IMR-90 (cell line): ENCODE measurements at regions not wholly inside any gene's neighbourhood (a gene's known extent, or its start where the extent isn't known, plus 50 kb on each side); places are given as distances from the start of the nearest gene placed in this dataset.

Experiments used
- ATAC-seq: fragments of 200-7000 bp; cut with Tn5 transposase; 2 replicates; pipeline ENCODE4 v1.9.1; 2020; ENCODE audit warnings: low read depth, mild to moderate bottlenecking, moderate library complexity
- BruUV-seq: library from RNA; stranded (reverse); fragments of 400-500 nt; replicated peaks from 2 replicates; lab custom pipeline; 2021; lab: Mats Ljungman, UMichigan
- CTCF ChIA-PET: fragments of 300-600 bp; formaldehyde crosslinking; extraction: SDS; loops from one replicate; lab custom pipeline; 2021; ENCODE audit warnings: antibody characterized with exemption; lab: Yijun Ruan, JAX
- POLR2A ChIA-PET: fragments of 300-600 bp; sonication (Branson Sonifier 250); formaldehyde crosslinking; loops from one replicate; lab custom pipeline; 2022; ENCODE audit warnings: antibody characterized with exemption; ENCODE audit not compliant: unreplicated experiment; lab: Charles Lee
- DNase-seq: peaks from one replicate; pipeline ENCODE4 v3.0.0; 2013
- H2AFZ ChIP-seq: replicated peaks from 2 replicates; pipeline ENCODE3; 2013; ENCODE audit warnings: low read length, mild to moderate bottlenecking; ENCODE audit not compliant: poor library complexity
- H2AK5ac ChIP-seq: 2 replicates; pipeline ENCODE4 v1.6.1; 2013; ENCODE audit warnings: low read depth, low read length, inconsistent platforms
- H2AK9ac ChIP-seq: replicated peaks from 2 replicates; pipeline ENCODE3; 2013; ENCODE audit warnings: mild to moderate bottlenecking, low read depth, low read length, moderate library complexity; ENCODE audit not compliant: poor library complexity
- H2BK120ac ChIP-seq: 2 replicates; pipeline ENCODE4 v1.6.1; 2013; ENCODE audit warnings: low read depth, low read length, inconsistent platforms
- H2BK15ac ChIP-seq: 3 replicates; pipeline ENCODE4 v1.6.1; 2013; ENCODE audit warnings: low read depth, low read length, inconsistent platforms
- H2BK20ac ChIP-seq: 2 replicates; pipeline ENCODE4 v1.6.1; 2013; ENCODE audit warnings: low read depth, mild to moderate bottlenecking, inconsistent platforms, low read length, moderate library complexity
- H2BK5ac ChIP-seq: 2 replicates; pipeline ENCODE4 v1.6.1; 2013; ENCODE audit warnings: mild to moderate bottlenecking, low read depth, low read length, inconsistent platforms; ENCODE audit not compliant: poor library complexity, severe bottlenecking
- H3K14ac ChIP-seq: replicated peaks from 2 replicates; pipeline ENCODE4 v1.6.1; 2013; ENCODE audit warnings: low read depth, low read length, inconsistent platforms
- H3K18ac ChIP-seq: 2 replicates; pipeline ENCODE4 v1.6.1; 2013; ENCODE audit warnings: low read depth, low read length, control low read depth
- H3K23ac ChIP-seq: 2 replicates; pipeline ENCODE4 v1.6.1; 2013; ENCODE audit warnings: low read depth, low read length, inconsistent platforms
- H3K27ac ChIP-seq: 2 replicates; pipeline ENCODE4 v1.5.1; 2013; ENCODE audit warnings: mild to moderate bottlenecking, control low read depth, low read length; ENCODE audit not compliant: insufficient read depth
- H3K27me3 ChIP-seq: 2 replicates; pipeline ENCODE4 v1.6.1; 2013; ENCODE audit warnings: low read length; ENCODE audit not compliant: control insufficient read depth, insufficient read depth
- H3K36me3 ChIP-seq: 2 replicates; pipeline ENCODE4 v1.6.1; 2013; ENCODE audit warnings: low read length, mixed read lengths; ENCODE audit not compliant: control insufficient read depth, insufficient read depth
- H3K4ac ChIP-seq: 2 replicates; pipeline ENCODE4 v1.6.1; 2013; ENCODE audit warnings: low read depth, low read length, inconsistent platforms
- H3K4me1 ChIP-seq: 2 replicates; pipeline ENCODE4 v1.6.1; 2013; ENCODE audit warnings: low read length, mixed read lengths; ENCODE audit not compliant: control insufficient read depth, insufficient read depth
- H3K4me2 ChIP-seq: 2 replicates; pipeline ENCODE4 v1.6.1; 2013; ENCODE audit warnings: low read depth, mild to moderate bottlenecking, control low read depth, low read length, moderate library complexity
- H3K4me3 ChIP-seq: 2 replicates; pipeline ENCODE4 v1.5.1; 2013; ENCODE audit warnings: low read depth, mild to moderate bottlenecking, control low read depth, low read length, moderate library complexity; ENCODE audit not compliant: insufficient read depth
- H3K56ac ChIP-seq: 2 replicates; pipeline ENCODE4 v1.6.1; 2013; ENCODE audit warnings: low read length, inconsistent platforms; ENCODE audit not compliant: insufficient read depth; ENCODE audit errors: extremely low read depth
- H3K79me1 ChIP-seq, 2 experiments: 2 replicates each; pipeline ENCODE4 v1.6.1; 2013; ENCODE audit warnings: low read length in 2 of 2, inconsistent platforms in 1 of 2, low read depth in 1 of 2
- H3K9ac ChIP-seq: 2 replicates; pipeline ENCODE4 v1.6.1; 2013; ENCODE audit warnings: low read depth, low read length, control low read depth
- H3K9me1 ChIP-seq: 2 replicates; pipeline ENCODE4 v1.6.1; 2013; ENCODE audit warnings: low read length, inconsistent platforms; ENCODE audit not compliant: insufficient read depth
- H3K9me3 ChIP-seq: 2 replicates; pipeline ENCODE4 v1.6.1; 2013; ENCODE audit warnings: low read length; ENCODE audit not compliant: control insufficient read depth, insufficient read depth
- H4K20me1 ChIP-seq: 2 replicates; pipeline ENCODE4 v1.6.1; 2013; ENCODE audit warnings: low read length, inconsistent platforms; ENCODE audit not compliant: insufficient read depth
- H4K5ac ChIP-seq: 2 replicates; pipeline ENCODE4 v1.6.1; 2013; ENCODE audit warnings: mild to moderate bottlenecking, low read depth, low read length, control low read depth
- H4K8ac ChIP-seq, 2 experiments: 2 replicates each; pipeline ENCODE4 v1.6.1; 2013; ENCODE audit warnings: low read depth in 2 of 2, low read length in 2 of 2, control low read depth in 1 of 2, inconsistent platforms in 1 of 2
- H4K91ac ChIP-seq: 2 replicates; pipeline ENCODE4 v1.6.1; 2013; ENCODE audit warnings: low read depth, low read length, inconsistent platforms; ENCODE audit not compliant: insufficient read depth
- CEBPB ChIP-seq: IDR thresholded peaks from 2 replicates; pipeline ENCODE4 v1.6.1; 2012; ENCODE audit warnings: low read depth, low read length, improper control_type of control experiment
- CHD1 ChIP-seq: IDR thresholded peaks from 2 replicates; pipeline ENCODE4 v1.6.1; 2012; ENCODE audit warnings: low read depth, low read length, improper control_type of control experiment
- CTCF ChIP-seq: conservative IDR thresholded peaks from 2 replicates; pipeline ENCODE4 v1.5.1; 2012; ENCODE audit warnings: mild to moderate bottlenecking, low read depth, low read length, improper control_type of control experiment
- ELK1 ChIP-seq: fragments of 150-350 bp; IDR thresholded peaks from 2 replicates; pipeline ENCODE4 v1.6.1; 2016; ENCODE audit warnings: low read depth, mild to moderate bottlenecking, low read length, moderate library complexity, borderline replicate concordance
- FOS ChIP-seq: fragments of 150-350 bp; IDR thresholded peaks from 2 replicates; pipeline ENCODE4 v1.6.1; 2016; ENCODE audit warnings: low read depth, low read length
- MAFK ChIP-seq: IDR thresholded peaks from 2 replicates; pipeline ENCODE4 v1.6.1; 2012; ENCODE audit warnings: low read depth, low read length, improper control_type of control experiment
- MXI1 ChIP-seq: IDR thresholded peaks from 2 replicates; pipeline ENCODE4 v1.6.1; 2012; ENCODE audit warnings: low read depth, mild to moderate bottlenecking, low read length, moderate library complexity, borderline replicate concordance
- NFE2L2 ChIP-seq: fragments of 150-350 bp; IDR thresholded peaks from 2 replicates; pipeline ENCODE4 v1.6.1; 2016; ENCODE audit warnings: low read depth, mild to moderate bottlenecking, low read length
- RCOR1 ChIP-seq: IDR thresholded peaks from 2 replicates; pipeline ENCODE4 v1.6.1; 2012; ENCODE audit warnings: mild to moderate bottlenecking, low read length, improper control_type of control experiment; ENCODE audit not compliant: insufficient replicate concordance
- RFX5 ChIP-seq: IDR thresholded peaks from 2 replicates; pipeline ENCODE4 v1.8.0; 2012; ENCODE audit warnings: low read depth, mild to moderate bottlenecking, low read length, moderate library complexity
- SMC3 ChIP-seq: fragments of 150-350 bp; IDR thresholded peaks from 2 replicates; pipeline ENCODE4 v1.6.1; 2016; ENCODE audit warnings: low read depth, mild to moderate bottlenecking, antibody characterized with exemption, low read length, moderate library complexity
- USF2 ChIP-seq: fragments of 150-350 bp; IDR thresholded peaks from 2 replicates; pipeline ENCODE4 v1.6.1; 2017; ENCODE audit warnings: mild to moderate bottlenecking, antibody characterized with exemption, low read length, low read depth
- WGBS, 2 experiments: methylation state at CpG; one replicate each; pipeline versions ENCODE4 v1.1.5 to v1.1.7; 2013; ENCODE audit warnings: missing lambda C conversion rate in 2 of 2; ENCODE audit not compliant: insufficient read length in 1 of 2; ENCODE audit errors: extremely low coverage in 2 of 2; 5-methylcytosine and 5-hydroxymethylcytosine counted together
- dilution Hi-C: fragments of 300-500 bp; cut with HindIII; formaldehyde crosslinking; loops from one replicate; pipeline ENCODE4 v1.14.3; 2018; ENCODE audit warnings: low sequenced_read_pairs; ENCODE audit not compliant: unreplicated experiment
- in situ Hi-C: fragments of 300-500 bp; cut with MboI; formaldehyde crosslinking; loops from 3 replicates; pipeline ENCODE4 v1.14.3; 2019; ENCODE audit warnings: low sequenced_read_pairs, inconsistent platforms, mixed read lengths
- intact Hi-C: fragments of 100-400 bp; cut with micrococcal nuclease; formaldehyde crosslinking; loops from 2 replicates; pipeline ENCODE4 v1.10.0; 2022

GRCh38 chr19:13613447-13613846 is 107.2 kb upstream of the CACNA1A start:
- no peak overlapping the region for H4K8ac ChIP-seq
- H3K18ac ChIP-seq: no peak overlapping the region
- H3K79me1 ChIP-seq: no peaks in the 10 kb centered on the region
- H3K27ac ChIP-seq: no peak overlapping the region
- no peak overlapping the region for H3K23ac ChIP-seq
- no peak overlapping the region for H2AFZ ChIP-seq
- no peaks in the 10 kb centered on the region for H3K4me1 ChIP-seq
- intact Hi-C loops: no loop called here
- H3K9me1 ChIP-seq: no peaks in the 10 kb centered on the region
- no peak overlapping the region for H2BK20ac ChIP-seq
- peak overlapping the region; percentile 5; the same call in 1 of the 2 replicates for H3K14ac ChIP-seq
- no peak overlapping the region for H3K56ac ChIP-seq
- H3K4me2 ChIP-seq: no peak overlapping the region
- H3K36me3 ChIP-seq: no peaks in the 10 kb centered on the region
- 0 out of 2 replicates have a peak, but pooled peaks cover 2% of the 10 kb centered on the region for H3K9me3 ChIP-seq
- no peak for TF ChIP-seq SMC3
- no peak for TF ChIP-seq ELK1
- TF ChIP-seq CHD1: no peak
- no peak for TF ChIP-seq USF2
- TF ChIP-seq CTCF: no peak
- TF ChIP-seq CEBPB: no peak
- no peak for TF ChIP-seq NFE2L2
- no peak for TF ChIP-seq MAFK
- no peak for TF ChIP-seq MXI1
- no peak for TF ChIP-seq RCOR1
- TF ChIP-seq RFX5: no peak
- no peak for TF ChIP-seq FOS
- H2AK5ac ChIP-seq: no peak overlapping the region
- WGBS, 2 experiments: 100% methylated on average over 1 of the region's 13 CpGs; no CpG with 5 or more reads in 1 of the 2 experiments
- H4K5ac ChIP-seq: no peak overlapping the region
- ATAC-seq (no peak), DNase-seq (no peak)
- no peaks in the 10 kb centered on the region for H4K20me1 ChIP-seq
- in situ Hi-C loops: no loop called here
- H4K91ac ChIP-seq: no peak overlapping the region
- no peak overlapping the region for H2BK5ac ChIP-seq
- no peak overlapping the region for H3K9ac ChIP-seq
- H2BK120ac ChIP-seq: 0 out of 2 replicates have a peak overlapping the region, but pooled peaks have one; percentile 15
- POLR2A ChIA-PET: no interaction called here
- no peak overlapping the region for H3K4me3 ChIP-seq
- H2AK9ac ChIP-seq: no peak overlapping the region
- H2BK15ac ChIP-seq: no peak overlapping the region
- H3K27me3 ChIP-seq: peaks cover 3% of the 10 kb centered on the region
- H3K4ac ChIP-seq: no peak overlapping the region
- CTCF ChIA-PET: no interaction called here
- no TSS peak for BruUV-seq
- dilution Hi-C loops: no loop called here
